Posterior cingulate gyrus (tissue), 11 donors: ENCODE measurements at regions not wholly inside any gene's neighbourhood (a gene's known extent, or its start where the extent isn't known, plus 50 kb on each side); places are given as distances from the start of the nearest gene placed in this dataset.
A peak's percentile ranks its signal among the peaks of the same experiment; 100 is the strongest.

Experiments used
- DNase-seq, 10 donors: peaks; one replicate each; pipeline versions ENCODE4 v3.0.0 to v3.0.0-alpha.2; 2020 to 2021; ENCODE audit warnings: mixed read lengths in 3 of 10
- intact Hi-C: fragments of 100-400 bp; cut with DNase I; formaldehyde crosslinking; loops from one replicate; pipeline ENCODE4 v1.15.1; 2023

GRCh38 chr3:103033841-103034240 is 599.0 kb downstream of the ZPLD1 start:
- no peak for DNase-seq
- intact Hi-C loops = no loop called here

GRCh38 chr3:103047640-103048039 is 612.8 kb downstream of the ZPLD1 start:
- intact Hi-C loops = no loop called here
- DNase-seq = no peak

- DNase-seq = no peak
- intact Hi-C loops = no loop called here
Measured at GRCh38 chr3:103048068-103048722, 613.4 kb downstream of the ZPLD1 start.

GRCh38 chr3:103052236-103052830 is 617.5 kb downstream of the ZPLD1 start:
- intact Hi-C loops = no loop called here
- peak in 4 of 10 donors; percentile 6 to 50 (median 16) for DNase-seq

- DNase-seq = no peak
- intact Hi-C loops = no loop called here
Measured at GRCh38 chr3:103055021-103055520, 620.3 kb downstream of the ZPLD1 start.

- no peak for DNase-seq
- intact Hi-C loops = no loop called here
Measured at GRCh38 chr3:103056542-103056941, 621.7 kb downstream of the ZPLD1 start.

GRCh38 chr3:103057003-103057402 is 622.2 kb downstream of the ZPLD1 start:
- DNase-seq = no peak
- intact Hi-C loops = no loop called here

- DNase-seq = no peak
- intact Hi-C loops = no loop called here
Measured at GRCh38 chr3:103057487-103057886, 622.7 kb downstream of the ZPLD1 start.

- DNase-seq = no peak
- intact Hi-C loops = no loop called here
Measured at GRCh38 chr3:103059432-103059831, 624.6 kb downstream of the ZPLD1 start.

- intact Hi-C loops = no loop called here
- DNase-seq = no peak
Measured at GRCh38 chr3:103060242-103060641, 625.4 kb downstream of the ZPLD1 start.

GRCh38 chr3:103067963-103068362 is 633.1 kb downstream of the ZPLD1 start:
- intact Hi-C loops = no loop called here
- no peak for DNase-seq

GRCh38 chr3:103075282-103075681 is 640.5 kb downstream of the ZPLD1 start:
- no peak for DNase-seq
- intact Hi-C loops = no loop called here

- intact Hi-C loops = no loop called here
- no peak for DNase-seq
Measured at GRCh38 chr3:103077910-103078309, 643.1 kb downstream of the ZPLD1 start.

GRCh38 chr3:103082501-103082900 is 647.7 kb downstream of the ZPLD1 start:
- intact Hi-C loops = no loop called here
- no peak for DNase-seq

- intact Hi-C loops = no loop called here
- no peak for DNase-seq
Measured at GRCh38 chr3:103083848-103084631, 649.2 kb downstream of the ZPLD1 start.

GRCh38 chr3:103085465-103085864 is 650.6 kb downstream of the ZPLD1 start:
- no peak for DNase-seq
- intact Hi-C loops = no loop called here

- DNase-seq = no peak
- intact Hi-C loops = no loop called here
Measured at GRCh38 chr3:103089758-103090157, 654.9 kb downstream of the ZPLD1 start.

- no peak for DNase-seq
- intact Hi-C loops = loop anchor here (1.0 kb wide), 1 partner anchor 13 kb away; no protein-coding TSS in a partner anchor
Measured at GRCh38 chr3:103105206-103105605, 670.4 kb downstream of the ZPLD1 start.

GRCh38 chr3:103112273-103112672 is 677.5 kb downstream of the ZPLD1 start:
- DNase-seq = no peak
- intact Hi-C loops = no loop called here

- DNase-seq = no peak
- intact Hi-C loops = no loop called here
Measured at GRCh38 chr3:103126115-103126514, 691.3 kb downstream of the ZPLD1 start.

- no peak for DNase-seq
- intact Hi-C loops = no loop called here
Measured at GRCh38 chr3:103127098-103127630, 692.3 kb downstream of the ZPLD1 start.
